Activated naive CD4-positive, alpha-beta T cell treated with anti-CD3 and anti-CD28 coated beads, Interleukin-2, amount 50 U/mL, for 72 hours (primary cell): ENCODE measurements at regions not wholly inside any gene's neighbourhood (a gene's known extent, or its start where the extent isn't known, plus 50 kb on each side); places are given as distances from the start of the nearest gene placed in this dataset.

Experiments
- ATAC-seq, 2 donors: fragments of 150-1000 bp; cut with Tn5 transposase; 2 replicates each; pipeline ENCODE4 v1.10.0; 2021; ENCODE audit warnings: mild to moderate bottlenecking in 2 of 2, moderate library complexity in 2 of 2
- DNase-seq, 2 donors: peaks; one replicate each; pipeline ENCODE4 v3.0.0; 2021 to 2022; ENCODE audit warnings: low spot score in 2 of 2
- H3K27ac Mint-ChIP-seq, 2 donors: one replicate each; pipeline ENCODE4 v1.8.0; 2022; ENCODE audit warnings: mild to moderate bottlenecking in 2 of 2, mixed read lengths in 2 of 2
- H3K36me3 Mint-ChIP-seq, 2 donors: one replicate each; pipeline ENCODE4 v1.8.0; 2022; ENCODE audit warnings: mixed read lengths in 2 of 2
- H3K9me3 Mint-ChIP-seq, 2 donors: one replicate each; pipeline ENCODE4 v1.8.0; 2022; ENCODE audit warnings: mixed read lengths in 2 of 2

DNA sequence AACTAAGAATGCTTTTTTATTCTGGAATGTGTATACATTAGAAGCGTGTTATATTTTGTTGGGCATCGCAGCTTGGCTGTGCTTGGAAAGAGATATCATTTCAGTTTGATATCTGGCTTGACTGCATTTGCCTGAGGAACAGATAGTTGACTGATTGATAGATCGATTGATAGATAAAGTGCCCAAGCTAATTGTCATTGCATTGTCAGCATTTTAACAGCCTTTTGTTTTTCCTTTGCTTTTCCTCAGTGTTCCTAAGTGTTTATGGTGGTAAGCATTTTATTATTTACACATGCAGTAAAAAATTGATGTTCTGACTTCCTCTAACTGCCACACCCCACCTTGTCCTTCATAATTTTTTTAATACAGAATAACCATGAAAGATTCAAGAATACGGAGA, 180.9 kb upstream of the GRIK2 start:
- Mint-ChIP-seq H3K27ac (no peak overlapping the region), H3K36me3 (no peaks in the 10 kb centered on the region), H3K9me3 (no peaks in the 10 kb centered on the region)
- DNase-seq (no peak), ATAC-seq (no peak)

DNA sequence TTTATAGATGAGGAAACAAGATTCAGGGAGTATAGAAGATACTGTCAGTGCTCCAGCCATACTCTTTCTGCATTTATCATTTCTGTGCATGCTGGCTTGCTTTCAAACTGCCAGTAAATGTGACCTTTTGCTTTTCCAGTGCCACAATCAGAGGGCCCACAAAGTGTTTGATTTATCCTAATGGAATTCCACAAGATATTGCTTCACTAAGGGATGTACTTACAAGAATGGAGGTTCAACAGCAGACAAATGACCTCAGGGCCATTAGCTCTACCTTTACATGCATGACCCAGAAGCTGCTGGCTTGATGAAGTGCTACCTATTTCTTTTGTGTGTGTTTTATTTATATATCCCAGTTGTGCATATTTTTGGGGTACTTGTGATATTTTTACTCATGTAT, 171.5 kb upstream of the GRIK2 start:
- no peak for ATAC-seq
- peaks cover 4 to 9% of the 10 kb centered on the region in 2 donors for H3K9me3 Mint-ChIP-seq
- no peak for DNase-seq
- H3K36me3 Mint-ChIP-seq = no peaks in the 10 kb centered on the region
- H3K27ac Mint-ChIP-seq = no peak overlapping the region

DNA sequence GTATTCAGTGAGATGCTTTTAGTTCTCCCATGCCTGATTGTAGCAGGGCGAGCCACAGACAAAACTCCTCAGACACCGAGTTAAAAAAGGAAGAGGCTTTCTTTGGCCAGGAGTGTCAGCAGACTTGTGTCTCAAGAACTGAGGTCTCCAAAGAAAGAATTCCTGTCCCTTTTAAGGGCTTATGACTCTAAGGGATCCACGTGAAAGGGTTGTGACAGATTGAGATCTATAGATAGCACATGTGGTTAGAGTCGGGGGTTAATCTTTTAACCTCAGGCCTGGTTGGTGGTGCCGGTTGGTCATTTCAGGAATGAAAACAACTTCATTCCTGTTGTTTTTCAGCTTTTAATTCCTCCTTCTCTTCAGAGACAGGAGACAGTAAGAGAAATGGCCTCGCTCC, 168.8 kb upstream of the GRIK2 start:
- Mint-ChIP-seq H3K36me3 (no peaks in the 10 kb centered on the region), H3K9me3 (peaks cover 4 to 9% of the 10 kb centered on the region in 2 donors), H3K27ac (no peak overlapping the region)
- ATAC-seq = no peak
- no peak for DNase-seq

DNA sequence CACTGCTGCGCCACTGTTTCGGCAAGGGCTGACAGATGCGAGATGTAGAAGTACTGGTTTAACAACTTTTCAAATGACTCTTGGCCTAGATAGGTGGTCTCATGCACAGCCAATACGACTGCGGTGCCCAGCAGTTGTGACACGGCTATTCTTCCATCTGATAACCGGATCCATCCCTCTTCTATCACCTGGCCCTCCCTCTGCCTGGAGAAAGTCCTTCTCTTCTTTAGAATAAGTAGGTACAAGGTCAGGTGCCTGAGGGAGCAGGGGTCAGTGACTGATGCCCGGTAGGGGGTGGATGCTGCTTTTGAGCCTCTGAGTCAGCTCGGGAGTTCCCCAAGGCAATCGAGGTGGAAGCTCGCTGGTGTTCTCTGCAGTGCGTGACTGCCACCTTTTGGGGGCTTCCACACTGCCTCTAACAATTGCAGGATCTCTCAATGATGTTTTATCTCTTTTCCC, 166.8 kb upstream of the GRIK2 start:
- no peak for ATAC-seq
- H3K27ac Mint-ChIP-seq = no peak overlapping the region
- H3K36me3 Mint-ChIP-seq = no peaks in the 10 kb centered on the region
- no peak for DNase-seq
- H3K9me3 Mint-ChIP-seq = peaks cover 9 to 10% of the 10 kb centered on the region in 2 donors

DNA sequence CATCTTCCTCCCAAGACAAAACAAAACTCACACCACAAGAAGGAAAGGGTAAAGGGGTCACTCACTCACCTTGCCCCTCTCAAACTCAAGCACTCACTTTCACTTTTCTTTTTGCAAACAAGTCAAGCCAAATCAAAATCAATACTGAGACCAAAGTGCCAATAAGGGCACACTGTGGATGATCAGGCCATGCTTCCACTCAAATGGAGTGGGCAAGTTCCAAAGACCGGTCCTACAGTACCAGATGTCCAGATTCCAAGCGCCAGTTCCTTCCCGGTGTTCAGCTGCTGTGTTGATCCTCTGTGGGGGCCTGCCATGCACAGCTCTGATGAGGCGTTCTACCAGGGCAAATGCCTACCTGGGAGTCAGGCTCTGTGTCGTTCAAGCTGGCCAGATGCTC, 162.6 kb upstream of the GRIK2 start:
- Mint-ChIP-seq H3K36me3 (no peaks in the 10 kb centered on the region), H3K9me3 (peaks cover 0 to 6% of the 10 kb centered on the region in 2 donors), H3K27ac (no peak overlapping the region)
- ATAC-seq (no peak), DNase-seq (no peak)

DNA sequence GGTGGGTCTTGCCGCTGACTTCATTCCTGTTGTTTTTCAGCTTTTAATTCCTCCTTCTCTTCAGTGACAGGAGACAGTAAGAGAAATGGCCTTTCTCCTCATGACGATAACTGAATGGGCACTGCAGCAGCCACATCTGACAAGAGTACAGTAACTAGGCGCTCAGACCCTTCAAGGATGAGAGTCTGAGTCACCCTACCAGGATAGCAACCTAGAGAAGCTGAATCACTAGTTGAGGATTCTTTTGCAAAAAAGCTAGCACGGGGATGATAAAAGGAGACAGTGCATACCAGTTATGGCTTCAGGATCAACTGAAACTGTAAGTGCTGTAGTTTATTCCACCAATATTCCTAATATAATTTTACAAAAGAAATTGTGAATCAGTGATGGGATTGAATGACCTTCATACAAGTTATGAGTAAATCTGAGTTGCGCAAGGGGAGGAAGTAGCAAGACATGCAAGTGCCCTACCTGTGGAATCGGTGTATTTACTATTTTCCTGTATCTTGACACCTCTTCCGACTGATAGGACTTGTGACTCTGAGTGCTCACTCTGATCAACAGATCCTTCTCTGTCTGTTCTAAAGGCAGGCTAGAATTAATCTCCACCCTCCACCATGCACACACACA, 161.8 kb upstream of the GRIK2 start:
- ATAC-seq (no peak), DNase-seq (no peak)
- H3K27ac Mint-ChIP-seq = no peak overlapping the region
- H3K9me3 Mint-ChIP-seq = peaks cover 0 to 6% of the 10 kb centered on the region in 2 donors
- no peaks in the 10 kb centered on the region for H3K36me3 Mint-ChIP-seq

DNA sequence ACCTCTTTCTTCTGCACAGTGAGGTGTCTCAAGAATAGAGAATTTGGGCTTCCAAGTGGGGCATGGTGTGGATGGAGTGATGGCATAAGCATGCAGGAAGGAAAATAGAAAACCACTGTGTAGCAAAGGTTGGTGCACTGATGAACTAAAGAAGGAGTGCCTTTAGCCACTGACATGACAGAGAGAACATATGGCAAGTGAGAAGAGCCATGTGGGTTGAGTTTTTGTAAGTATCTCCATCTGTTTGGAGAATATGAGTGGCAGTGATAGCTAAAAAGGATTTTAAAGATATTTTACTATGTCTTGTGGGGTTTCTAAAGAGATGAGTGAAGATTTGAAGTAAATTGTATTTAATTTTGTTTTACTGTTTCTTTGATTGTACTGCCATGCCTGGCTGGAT, 160.5 kb upstream of the GRIK2 start:
- ATAC-seq (no peak), DNase-seq (no peak)
- peaks cover 0 to 6% of the 10 kb centered on the region in 2 donors for H3K9me3 Mint-ChIP-seq
- no peaks in the 10 kb centered on the region for H3K36me3 Mint-ChIP-seq
- H3K27ac Mint-ChIP-seq = no peak overlapping the region

DNA sequence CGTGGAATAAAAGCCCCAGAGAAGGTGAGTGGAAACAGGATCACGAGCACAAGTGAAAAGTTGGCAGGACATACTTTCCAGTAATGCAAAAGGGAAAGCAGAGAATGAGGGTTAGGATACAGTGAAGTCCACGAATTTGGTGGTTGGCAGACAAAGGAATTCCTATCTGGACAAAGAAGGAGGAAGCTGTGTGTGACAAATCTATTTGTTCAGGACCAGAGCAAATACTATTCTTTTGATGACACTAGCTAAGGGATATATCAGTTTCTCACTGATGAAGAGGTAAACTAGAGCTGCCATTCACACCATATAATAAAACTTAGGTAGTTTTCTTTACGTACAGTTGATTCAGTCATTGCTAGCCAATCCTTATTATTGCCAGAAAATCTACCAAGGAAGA, 156.8 kb upstream of the GRIK2 start:
- no peaks in the 10 kb centered on the region for H3K36me3 Mint-ChIP-seq
- ATAC-seq (no peak), DNase-seq (no peak)
- no peak overlapping the region for H3K27ac Mint-ChIP-seq
- peaks cover 0 to 3% of the 10 kb centered on the region in 2 donors for H3K9me3 Mint-ChIP-seq

DNA sequence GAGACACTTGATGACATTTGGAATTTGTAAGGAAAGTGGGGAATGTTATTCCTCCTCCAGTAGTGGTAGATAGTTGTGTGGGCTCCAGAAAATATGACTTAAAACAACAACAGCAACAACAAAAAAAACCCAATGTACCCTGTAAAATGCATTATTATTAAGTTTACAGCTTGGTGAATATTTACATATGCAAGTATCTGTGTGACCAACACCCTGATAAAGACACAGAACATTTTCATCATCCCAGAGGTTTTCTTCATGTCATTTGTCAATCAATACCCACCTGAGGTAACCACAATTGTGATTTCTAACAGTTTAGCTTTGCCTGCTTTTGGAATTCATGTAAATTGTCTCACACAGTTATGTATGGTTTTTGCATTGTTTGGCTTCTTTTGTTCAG, 152.1 kb upstream of the GRIK2 start:
- Mint-ChIP-seq H3K9me3 (peaks cover 0 to 3% of the 10 kb centered on the region in 2 donors), H3K36me3 (no peaks in the 10 kb centered on the region), H3K27ac (no peak overlapping the region)
- DNase-seq (no peak), ATAC-seq (no peak)

DNA sequence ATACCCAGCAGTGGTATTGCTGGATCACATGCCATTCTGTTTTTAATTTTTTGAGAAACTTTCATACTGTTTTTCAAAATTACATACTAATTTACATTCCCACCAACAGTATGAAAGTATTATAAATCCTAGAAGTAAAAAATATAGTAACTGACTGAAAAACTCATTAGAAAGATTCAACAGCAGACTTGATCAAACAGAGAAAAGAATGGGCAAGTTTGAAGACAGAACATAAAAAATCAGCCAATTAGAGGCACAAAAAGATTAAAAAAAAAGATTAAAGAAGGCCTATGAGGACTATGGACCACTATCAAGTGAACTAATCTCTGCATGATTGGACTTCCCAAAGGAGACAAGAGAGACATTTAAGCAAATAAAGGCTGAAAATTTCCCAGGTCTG, 144.0 kb upstream of the GRIK2 start:
- no peak for ATAC-seq
- H3K27ac Mint-ChIP-seq = no peak overlapping the region
- H3K36me3 Mint-ChIP-seq = peaks cover 4 to 13% of the 10 kb centered on the region in 2 donors
- peaks cover 3 to 10% of the 10 kb centered on the region in 2 donors for H3K9me3 Mint-ChIP-seq
- no peak for DNase-seq

DNA sequence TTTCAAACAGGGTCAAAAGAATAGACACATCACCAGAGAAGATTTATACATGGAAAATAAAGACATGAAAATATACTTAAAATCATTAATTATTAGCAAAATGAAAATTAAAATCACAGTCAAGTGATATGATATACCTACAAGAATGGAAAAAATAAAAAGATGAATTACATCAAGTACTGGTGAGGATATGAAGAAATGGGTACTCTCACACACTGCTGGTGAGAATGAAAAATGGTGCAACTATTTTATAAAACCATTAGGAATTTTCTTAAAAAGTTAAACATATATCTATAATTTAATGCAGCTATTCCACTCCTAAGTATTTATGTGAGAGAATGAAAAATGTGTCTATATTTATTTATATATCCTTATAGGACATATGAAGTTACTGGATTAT, 136.3 kb upstream of the GRIK2 start:
- DNase-seq (no peak), ATAC-seq (no peak)
- no peaks in the 10 kb centered on the region for H3K36me3 Mint-ChIP-seq
- H3K9me3 Mint-ChIP-seq = peaks cover 4 to 11% of the 10 kb centered on the region in 2 donors
- H3K27ac Mint-ChIP-seq = no peak overlapping the region

DNA sequence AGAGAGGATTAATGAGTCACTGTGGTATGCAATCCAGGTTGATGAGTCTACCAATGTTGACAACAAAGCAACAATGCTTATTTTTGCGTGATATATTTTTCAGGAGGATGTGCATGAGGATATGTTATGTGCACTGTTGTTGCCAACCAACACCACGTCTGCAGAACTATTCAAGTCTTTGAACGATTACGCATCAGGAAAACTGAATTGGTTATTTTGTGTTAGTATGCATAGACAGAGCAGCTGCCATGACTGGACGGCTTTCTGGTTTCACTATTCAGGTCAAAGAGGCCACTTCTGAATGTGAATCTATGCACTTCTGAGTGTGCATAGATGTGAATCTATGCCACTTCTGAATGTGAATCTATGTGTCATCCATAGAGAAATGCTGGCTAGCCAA, 134.0 kb upstream of the GRIK2 start:
- no peak overlapping the region for H3K27ac Mint-ChIP-seq
- no peak for DNase-seq
- H3K36me3 Mint-ChIP-seq = no peaks in the 10 kb centered on the region
- ATAC-seq = no peak
- H3K9me3 Mint-ChIP-seq = peaks cover 4 to 11% of the 10 kb centered on the region in 2 donors

DNA sequence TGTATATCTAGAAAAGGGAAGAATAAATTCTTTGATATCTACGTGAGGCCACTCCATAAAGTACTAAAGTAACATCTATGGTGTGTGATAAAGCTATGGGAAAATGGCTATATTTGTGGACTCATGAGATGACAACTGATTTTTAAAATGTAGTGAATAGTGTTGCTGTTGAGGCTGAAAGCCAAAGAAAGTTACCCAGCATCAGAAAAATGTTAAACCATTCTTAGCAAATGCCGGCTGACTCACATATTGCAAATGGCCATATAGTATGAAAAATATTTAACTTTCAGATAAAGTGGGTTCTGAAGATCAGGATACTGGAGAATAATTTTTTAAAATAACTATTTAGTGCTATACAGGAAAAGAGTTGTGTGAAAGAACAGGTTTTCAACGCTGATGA, 129.9 kb upstream of the GRIK2 start:
- ATAC-seq (no peak), DNase-seq (no peak)
- Mint-ChIP-seq H3K9me3 (peaks cover 9 to 12% of the 10 kb centered on the region in 2 donors), H3K36me3 (peaks cover 0 to 6% of the 10 kb centered on the region in 2 donors), H3K27ac (no peak overlapping the region)

DNA sequence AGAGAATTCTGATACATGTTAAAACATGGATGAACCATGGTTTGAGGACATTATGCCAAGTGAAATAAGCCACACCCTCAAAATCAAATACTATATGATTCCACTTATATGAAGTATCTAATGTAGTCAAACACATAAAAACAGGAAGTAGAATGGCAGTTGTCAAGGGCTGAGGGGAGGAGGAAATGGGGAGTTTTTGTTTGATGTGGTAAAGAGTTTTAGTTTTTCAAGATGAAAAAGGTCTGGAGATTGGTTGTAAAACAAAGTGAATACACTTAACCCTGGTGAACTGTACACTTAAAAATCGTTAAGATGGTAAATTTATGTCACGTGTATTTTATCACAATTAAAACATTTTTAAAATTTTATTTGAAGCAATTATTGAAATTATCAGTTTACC, 127.4 kb upstream of the GRIK2 start:
- no peak overlapping the region for H3K27ac Mint-ChIP-seq
- ATAC-seq = no peak
- H3K36me3 Mint-ChIP-seq = peaks cover 0 to 16% of the 10 kb centered on the region in 2 donors
- no peak for DNase-seq
- peaks cover 14 to 19% of the 10 kb centered on the region in 2 donors for H3K9me3 Mint-ChIP-seq

DNA sequence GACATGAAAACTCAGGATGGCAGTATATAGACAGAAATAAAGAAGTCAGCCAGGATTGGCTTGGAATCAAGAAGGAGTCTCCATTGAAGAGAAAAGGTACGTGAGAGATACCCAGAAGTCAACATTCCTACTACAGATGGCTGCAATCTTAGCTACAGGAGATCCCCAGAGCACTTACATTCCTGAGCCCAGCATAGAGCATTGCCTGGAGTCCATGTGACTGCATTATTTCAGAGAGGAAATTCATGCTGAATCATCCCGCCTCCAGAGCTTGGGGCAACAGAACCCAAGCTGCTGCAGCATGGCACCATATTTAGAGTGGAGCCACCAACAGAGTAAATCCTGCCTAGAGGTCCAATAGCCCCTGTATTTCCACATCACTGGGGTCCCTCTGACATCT, 125.0 kb upstream of the GRIK2 start:
- H3K9me3 Mint-ChIP-seq = peaks cover 19 to 25% of the 10 kb centered on the region in 2 donors
- peaks cover 0 to 16% of the 10 kb centered on the region in 2 donors for H3K36me3 Mint-ChIP-seq
- DNase-seq (no peak), ATAC-seq (no peak)
- no peak overlapping the region for H3K27ac Mint-ChIP-seq

DNA sequence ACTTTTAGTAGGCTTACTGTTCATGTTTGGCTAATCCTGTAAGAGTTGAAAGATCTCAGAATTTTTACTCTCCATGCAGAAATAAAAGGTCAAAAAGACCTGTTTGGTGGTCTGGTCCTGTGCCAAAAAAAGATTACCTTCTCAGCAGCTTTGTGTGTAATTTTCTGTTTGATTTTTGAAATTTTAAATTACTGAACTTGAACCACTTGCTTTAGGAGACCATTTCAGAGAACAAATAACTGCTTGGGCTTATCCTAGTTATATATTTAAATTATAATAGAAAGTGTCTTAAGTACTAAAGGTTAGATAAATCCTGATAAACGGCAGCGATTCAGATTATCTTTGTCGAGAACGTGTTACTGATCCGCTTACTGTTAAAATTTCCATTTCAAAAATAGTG, 118.3 kb upstream of the GRIK2 start:
- H3K36me3 Mint-ChIP-seq = no peaks in the 10 kb centered on the region
- ATAC-seq = no peak
- no peak for DNase-seq

DNA sequence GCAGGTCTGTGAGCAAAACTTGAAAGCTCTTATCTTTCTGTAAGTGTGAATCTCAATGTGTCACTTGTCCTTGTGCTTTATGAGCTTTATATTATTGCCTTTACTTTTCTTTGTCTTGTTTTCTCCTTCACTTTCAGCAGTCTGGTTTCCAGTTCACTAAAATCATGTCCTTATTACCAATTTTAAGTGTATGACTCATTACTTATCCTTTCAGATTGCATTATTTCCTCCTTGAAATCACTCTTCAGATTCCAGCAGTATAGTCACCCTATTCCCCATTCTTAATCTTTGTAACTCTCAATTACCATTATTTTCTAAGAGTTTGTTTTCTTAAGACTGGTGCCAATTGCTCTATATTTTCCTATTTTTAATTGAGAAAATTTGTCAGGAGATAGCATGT, 117.4 kb upstream of the GRIK2 start:
- DNase-seq (no peak), ATAC-seq (no peak)
- Mint-ChIP-seq H3K27ac (no peak overlapping the region), H3K9me3 (peaks cover 6 to 9% of the 10 kb centered on the region in 2 donors), H3K36me3 (no peaks in the 10 kb centered on the region)

More for the DNA sequence above, 118.3 kb upstream of the GRIK2 start:
- Mint-ChIP-seq H3K27ac (no peak overlapping the region), H3K9me3 (peaks cover 6 to 9% of the 10 kb centered on the region in 2 donors)

DNA sequence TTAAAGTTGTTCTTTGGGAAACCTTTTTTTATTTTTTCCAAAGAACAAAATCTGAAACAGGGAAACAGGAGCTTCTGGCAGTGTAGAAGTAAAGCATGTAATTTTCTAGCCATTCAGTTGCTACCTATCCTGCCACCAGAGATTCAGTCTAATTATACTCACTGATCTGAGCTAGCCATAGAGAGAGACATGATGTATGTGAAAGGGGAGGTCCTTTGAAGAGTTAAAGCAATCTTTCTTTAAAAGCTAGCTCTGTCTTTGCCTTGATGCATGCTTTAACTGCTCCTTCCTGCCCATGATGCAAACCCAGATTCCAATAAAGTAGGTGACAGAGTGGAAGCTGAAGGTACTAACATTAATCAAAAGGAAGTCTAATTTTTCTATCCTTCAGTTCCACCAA, 114.1 kb upstream of the GRIK2 start:
- DNase-seq (no peak), ATAC-seq (no peak)
- Mint-ChIP-seq H3K27ac (no peak overlapping the region), H3K36me3 (no peaks in the 10 kb centered on the region), H3K9me3 (peaks cover 0 to under 1% of the 10 kb centered on the region in 2 donors)
